Keratinocyte (primary cell): ENCODE measurements at regions not wholly inside any gene's neighbourhood (a gene's known extent, or its start where the extent isn't known, plus 50 kb on each side); places are given as distances from the start of the nearest gene placed in this dataset.

ENCODE experiments used
- DNase-seq: peaks from one replicate; pipeline ENCODE4 v3.0.0-alpha.2; 2011; ENCODE audit warnings: low read depth, missing footprints, low spot score
- FAIRE-seq: peaks from 2 replicates; lab custom pipeline; 2011; peaks lifted over from hg19 to GRCh38; lab: Jason Lieb, UNC
- H2AFZ ChIP-seq: 2 replicates; pipeline ENCODE4 v1.6.0; 2012; ENCODE audit warnings: low read length, control low read depth, inconsistent platforms; ENCODE audit not compliant: control insufficient read depth
- H3K27ac ChIP-seq: 2 replicates; pipeline ENCODE4 v1.5.1; 2011; ENCODE audit warnings: low read length; ENCODE audit not compliant: control insufficient read depth, insufficient read depth
- H3K27me3 ChIP-seq: 3 replicates; pipeline ENCODE4 v1.6.0; 2011; ENCODE audit warnings: low read length; ENCODE audit not compliant: control insufficient read depth, insufficient read depth; ENCODE audit errors: extremely low read depth
- H3K36me3 ChIP-seq, 2 experiments: 2 replicates in 1 of 2; 3 replicates in 1 of 2; pipeline ENCODE4 v1.5.1; 2011; ENCODE audit warnings: low read length in 2 of 2, mild to moderate bottlenecking in 1 of 2; ENCODE audit not compliant: control insufficient read depth in 2 of 2, insufficient read depth in 2 of 2; ENCODE audit errors: extremely low read depth in 1 of 2
- H3K4me1 ChIP-seq: 3 replicates; pipeline ENCODE4 v1.5.1; 2011; ENCODE audit warnings: low read length; ENCODE audit not compliant: control insufficient read depth, insufficient read depth; ENCODE audit errors: extremely low read depth
- H3K4me2 ChIP-seq: 3 replicates; pipeline ENCODE4 v1.6.0; 2011; ENCODE audit warnings: low read depth, low read length; ENCODE audit not compliant: control insufficient read depth, insufficient read depth; ENCODE audit errors: extremely low read depth
- H3K4me3 ChIP-seq, 3 experiments: fragments of 200-600 bp in 1 of 3; sonication (generic) in 1 of 3; 2 replicates in 2 of 3; 3 replicates in 1 of 3; pipeline ENCODE4 v1.5.1; 2011 to 2016; ENCODE audit warnings: low read length in 3 of 3, mild to moderate bottlenecking in 3 of 3, control low read depth in 2 of 3, inconsistent platforms in 1 of 3, low read depth in 1 of 3, mixed read lengths in 1 of 3, mixed run types in 1 of 3, moderate library complexity in 1 of 3; ENCODE audit not compliant: control insufficient read depth in 2 of 3, insufficient read depth in 2 of 3; ENCODE audit errors: extremely low read depth in 1 of 3
- H3K79me2 ChIP-seq: 2 replicates; pipeline ENCODE4 v1.6.0; 2012; ENCODE audit warnings: low read length; ENCODE audit not compliant: control insufficient read depth, insufficient read depth
- H3K9ac ChIP-seq: 3 replicates; pipeline ENCODE4 v1.6.0; 2011; ENCODE audit warnings: low read length; ENCODE audit not compliant: control insufficient read depth, insufficient read depth; ENCODE audit errors: extremely low read depth
- H3K9me1 ChIP-seq: 3 replicates; pipeline ENCODE4 v1.6.0; 2011; ENCODE audit warnings: low read length; ENCODE audit not compliant: control insufficient read depth, insufficient read depth; ENCODE audit errors: extremely low read depth
- H3K9me3 ChIP-seq: 2 replicates; pipeline ENCODE4 v1.5.1; 2012; ENCODE audit warnings: low read depth, low read length; ENCODE audit not compliant: control insufficient read depth
- H4K20me1 ChIP-seq: 3 replicates; pipeline ENCODE4 v1.6.0; 2011; ENCODE audit warnings: low read length; ENCODE audit not compliant: control insufficient read depth, insufficient read depth; ENCODE audit errors: extremely low read depth
- EZH2 ChIP-seq: IDR thresholded peaks from one replicate; pipeline ENCODE4 v1.6.1; 2012; ENCODE audit warnings: inconsistent platforms, mild to moderate bottlenecking, low read length, moderate library complexity
- dilution Hi-C: fragments of 300-500 bp; cut with MboI; formaldehyde crosslinking; loops from one replicate; pipeline ENCODE4 v1.7.0; 2020; ENCODE audit warnings: low sequenced_read_pairs; ENCODE audit not compliant: extremely low pct_ligation_motif_present
- TF ChIP-seq, protein P1 (sequence below), 3 experiments: IDR thresholded peaks in 1 of 3; conservative IDR thresholded peaks in 1 of 3; optimal IDR thresholded peaks in 1 of 3; 2 replicates in 2 of 3; 3 replicates in 1 of 3; pipeline versions ENCODE3 to v1.5.1; 2011; ENCODE audit warnings: low read length in 3 of 3, mild to moderate bottlenecking in 3 of 3, moderate library complexity in 2 of 3, control low read depth in 1 of 3, inconsistent platforms in 1 of 3; ENCODE audit not compliant: insufficient read depth in 2 of 3; ENCODE audit errors: extremely low read depth in 1 of 3

DNA sequence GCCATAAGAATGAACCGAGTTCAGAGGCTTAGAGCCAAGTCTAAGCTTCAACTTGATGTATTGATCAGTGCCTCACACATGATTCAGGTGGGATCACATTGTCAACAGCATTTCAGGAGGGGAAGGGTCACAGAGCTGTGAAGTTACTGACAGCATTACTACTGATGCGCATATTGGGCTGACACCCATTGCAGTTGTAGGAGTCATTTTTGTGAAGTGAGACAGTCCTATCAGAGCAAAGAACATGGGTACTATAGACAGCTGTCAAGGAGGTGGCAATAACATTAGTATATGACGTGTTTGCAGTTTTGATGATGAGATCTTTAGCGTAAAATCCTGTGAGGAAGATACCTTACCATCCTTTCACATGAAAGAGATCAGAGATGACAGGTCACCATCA, 206.0 kb upstream of the RBM19 start:
- no peaks in the 10 kb centered on the region for H3K79me2 ChIP-seq
- FAIRE-seq (no peak), DNase-seq (no peak)
- H3K36me3 ChIP-seq, result no peaks in the 10 kb centered on the region
- H3K4me2 ChIP-seq, result no peak overlapping the region
- H3K27me3 ChIP-seq, result no peaks in the 10 kb centered on the region
- no peak overlapping the region for H3K27ac ChIP-seq
- H3K9ac ChIP-seq, result no peak overlapping the region
- no peak overlapping the region for H2AFZ ChIP-seq
- dilution Hi-C loops, result no loop called here
- H3K4me1 ChIP-seq, result no peaks in the 10 kb centered on the region
- no peak for TF ChIP-seq EZH2
- TF ChIP-seq, protein P1, sequence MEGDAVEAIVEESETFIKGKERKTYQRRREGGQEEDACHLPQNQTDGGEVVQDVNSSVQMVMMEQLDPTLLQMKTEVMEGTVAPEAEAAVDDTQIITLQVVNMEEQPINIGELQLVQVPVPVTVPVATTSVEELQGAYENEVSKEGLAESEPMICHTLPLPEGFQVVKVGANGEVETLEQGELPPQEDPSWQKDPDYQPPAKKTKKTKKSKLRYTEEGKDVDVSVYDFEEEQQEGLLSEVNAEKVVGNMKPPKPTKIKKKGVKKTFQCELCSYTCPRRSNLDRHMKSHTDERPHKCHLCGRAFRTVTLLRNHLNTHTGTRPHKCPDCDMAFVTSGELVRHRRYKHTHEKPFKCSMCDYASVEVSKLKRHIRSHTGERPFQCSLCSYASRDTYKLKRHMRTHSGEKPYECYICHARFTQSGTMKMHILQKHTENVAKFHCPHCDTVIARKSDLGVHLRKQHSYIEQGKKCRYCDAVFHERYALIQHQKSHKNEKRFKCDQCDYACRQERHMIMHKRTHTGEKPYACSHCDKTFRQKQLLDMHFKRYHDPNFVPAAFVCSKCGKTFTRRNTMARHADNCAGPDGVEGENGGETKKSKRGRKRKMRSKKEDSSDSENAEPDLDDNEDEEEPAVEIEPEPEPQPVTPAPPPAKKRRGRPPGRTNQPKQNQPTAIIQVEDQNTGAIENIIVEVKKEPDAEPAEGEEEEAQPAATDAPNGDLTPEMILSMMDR (optimal IDR thresholded peaks at IDR 0.05 in 1 of 3, IDR thresholded peaks at IDR 0.05 in 1 of 3, conservative IDR thresholded peaks at IDR 0.05 in 1 of 3; ENCODE audit: extremely low read depth in 1 of 3, insufficient read depth in 2 of 3, low read length in 3 of 3), result no peak
- H3K9me1 ChIP-seq, result no peaks in the 10 kb centered on the region
- no peaks in the 10 kb centered on the region for H4K20me1 ChIP-seq
- no peaks in the 10 kb centered on the region for H3K9me3 ChIP-seq
- no peak overlapping the region for H3K4me3 ChIP-seq

- dilution Hi-C loops, result no loop called here
- H4K20me1 ChIP-seq, result no peaks in the 10 kb centered on the region
- TF ChIP-seq, protein P1 (optimal IDR thresholded peaks at IDR 0.05 in 1 of 3, IDR thresholded peaks at IDR 0.05 in 1 of 3, conservative IDR thresholded peaks at IDR 0.05 in 1 of 3; ENCODE audit: extremely low read depth in 1 of 3, insufficient read depth in 2 of 3, low read length in 3 of 3), result no peak
- TF ChIP-seq EZH2, result no peak
- no peak overlapping the region for H3K9ac ChIP-seq
- no peak overlapping the region for H3K27ac ChIP-seq
- no peak overlapping the region for H3K4me2 ChIP-seq
- FAIRE-seq (no peak), DNase-seq (no peak)
- H3K79me2 ChIP-seq, result no peaks in the 10 kb centered on the region
- H3K36me3 ChIP-seq, result no peaks in the 10 kb centered on the region
- H3K4me3 ChIP-seq, result no peak overlapping the region
- H3K4me1 ChIP-seq, result no peaks in the 10 kb centered on the region
- no peaks in the 10 kb centered on the region for H3K9me3 ChIP-seq
- H2AFZ ChIP-seq, result no peak overlapping the region
- H3K27me3 ChIP-seq, result no peaks in the 10 kb centered on the region
- H3K9me1 ChIP-seq, result no peaks in the 10 kb centered on the region
Measured at GRCh38 chr12:114168061-114168460, 201.9 kb upstream of the RBM19 start.
